Esophagus squamous epithelium (tissue), 4 donors: ENCODE measurements at regions not wholly inside any gene's neighbourhood (a gene's known extent, or its start where the extent isn't known, plus 50 kb on each side); places are given as distances from the start of the nearest gene placed in this dataset.

ENCODE experiments used
- CTCF ChIP-seq, 6 experiments: fragments of 450-650 bp in 4 of 6; fragments of 200-600 bp in 2 of 6; sonication (generic) in 2 of 6; IDR thresholded peaks; one replicate each; pipeline ENCODE4 v1.5.1; 2016 to 2019; ENCODE audit warnings: antibody characterized with exemption in 6 of 6, mild to moderate bottlenecking in 4 of 6, moderate library complexity in 4 of 6
- POLR2A ChIP-seq, 4 donors: fragments of 450-650 bp; IDR thresholded peaks; one replicate each; pipeline ENCODE4 v1.6.1; 2017; ENCODE audit warnings: antibody characterized with exemption in 4 of 4, mild to moderate bottlenecking in 4 of 4, moderate library complexity in 3 of 4

- TF ChIP-seq CTCF (IDR thresholded peaks at IDR 0.05), result no peak
- TF ChIP-seq POLR2A (IDR thresholded peaks at IDR 0.05), result no peak
Observed at GRCh38 chr2:22903616-22904015, 481.4 kb upstream of the KLHL29 start.
